Uterus (tissue), 2 donors: ENCODE measurements at regions not wholly inside any gene's neighbourhood (a gene's known extent, or its start where the extent isn't known, plus 50 kb on each side); places are given as distances from the start of the nearest gene placed in this dataset.

Source experiments
- CTCF ChIP-seq, 4 experiments: fragments of 200-600 bp in 2 of 4; fragments of 450-650 bp in 2 of 4; sonication (generic) in 2 of 4; IDR thresholded peaks; one replicate each; pipeline ENCODE4 v1.5.1; 2016 to 2019; ENCODE audit warnings: antibody characterized with exemption in 4 of 4, mild to moderate bottlenecking in 2 of 4, moderate library complexity in 1 of 4
- POLR2A ChIP-seq, 2 donors: fragments of 450-650 bp; IDR thresholded peaks; one replicate each; pipeline ENCODE4 v1.6.1; 2016; ENCODE audit warnings: antibody characterized with exemption in 2 of 2, mild to moderate bottlenecking in 1 of 2, moderate library complexity in 1 of 2

- TF ChIP-seq CTCF (IDR thresholded peaks at IDR 0.05) = no peak
- TF ChIP-seq POLR2A (IDR thresholded peaks at IDR 0.05) = no peak
Measured at GRCh38 chr14:104389326-104390220, 190.0 kb upstream of the C14orf180 start.
